Psoas muscle (tissue), 7 donors: ENCODE measurements at regions not wholly inside any gene's neighbourhood (a gene's known extent, or its start where the extent isn't known, plus 50 kb on each side); places are given as distances from the start of the nearest gene placed in this dataset.

Source experiments
- ATAC-seq, 4 donors: fragments of 200-7000 bp; cut with Tn5 transposase; one replicate each; pipeline ENCODE4 v1.9.1; 2020; ENCODE audit warnings: moderate library complexity in 3 of 4, mild to moderate bottlenecking in 2 of 4
- DNase-seq, 2 donors: peaks; one replicate each; pipeline ENCODE4 v3.0.0-alpha.2; 2020
- H3K27ac ChIP-seq: fragments of 200-600 bp; one replicate; pipeline ENCODE4 v1.8.0; 2022
- H3K27me3 ChIP-seq, 3 donors: fragments of 200-600 bp in 1 of 3; one replicate each; pipeline versions ENCODE4 v1.6.1 to v1.8.0; 2013 to 2022; ENCODE audit warnings: low read length in 2 of 3, mild to moderate bottlenecking in 2 of 3, moderate library complexity in 1 of 3; ENCODE audit not compliant: insufficient read depth in 3 of 3
- H3K36me3 ChIP-seq, 2 donors: fragments of 200-600 bp in 1 of 2; one replicate each; pipeline versions ENCODE4 v1.6.1 to v1.8.0; 2013 to 2022; ENCODE audit warnings: low read depth in 1 of 2, mild to moderate bottlenecking in 1 of 2, moderate library complexity in 1 of 2; ENCODE audit not compliant: insufficient read depth in 1 of 2
- H3K4me1 ChIP-seq: fragments of 200-600 bp; one replicate; pipeline ENCODE4 v1.8.0; 2022
- H3K4me3 ChIP-seq: fragments of 200-600 bp; one replicate; pipeline ENCODE4 v1.8.0; 2022; ENCODE audit warnings: mild to moderate bottlenecking
- H3K9me3 ChIP-seq: fragments of 200-600 bp; one replicate; pipeline ENCODE4 v1.8.0; 2022
- CTCF ChIP-seq: fragments of 200-600 bp; IDR thresholded peaks from one replicate; pipeline ENCODE4 v1.8.0; 2022; ENCODE audit warnings: antibody characterized with exemption
- WGBS, 3 donors: extraction: QIAGEN DNeasy Blood & Tissue Kit; methylation state at CpG; one replicate each; pipeline versions ENCODE4 v1.1.6 to v1.1.7; 2013; 5-methylcytosine and 5-hydroxymethylcytosine counted together
- intact Hi-C, 2 donors: fragments of 100-400 bp; cut with DNase I; formaldehyde crosslinking; loops; one replicate each; pipeline versions ENCODE4 v1.11.0 to v1.14.2; 2022
- donor health status: healthy with polysubstance abuse.
- donor health status: DM: no; HTN: no; CAD: no; lungs with moderate emphysema.
- donor health status: Bipolar disorder and iron deficiency.
- donor health status: healthy.
- donor health status: DM: yes; HTN: yes; CAD: no.
- donor health status: DM: no; HTN: no; CAD: no.
- donor health status: DM: yes; HTN: yes; CAD: no.

- H3K9me3 ChIP-seq, result no peaks in the 10 kb centered on the region
- no peak overlapping the region for H3K27ac ChIP-seq
- 86 to 90% (median 88%) methylated on average over 8 of the region's 8 CpGs for WGBS, 3 donors
- H3K27me3 ChIP-seq, result no peaks in the 10 kb centered on the region
- intact Hi-C loops, result no loop called here
- no peak for ATAC-seq
- H3K4me3 ChIP-seq, result no peak overlapping the region
- H3K36me3 ChIP-seq, result no peaks in the 10 kb centered on the region
- H3K4me1 ChIP-seq, result no peaks in the 10 kb centered on the region
- no peak for TF ChIP-seq CTCF
- no peak for DNase-seq
These were observed 69.0 kb upstream of the RAB11FIP2 start for GRCh38 chr10:118115701-118116100.

- no peaks in the 10 kb centered on the region for H3K36me3 ChIP-seq
- no peak for DNase-seq
- ATAC-seq, result no peak
- no peak overlapping the region for H3K4me3 ChIP-seq
- H3K9me3 ChIP-seq, result no peaks in the 10 kb centered on the region
- intact Hi-C loops, result no loop called here
- 22 to 33% (median 24%) methylated on average over 1 of the region's 1 CpG for WGBS, 3 donors
- no peaks in the 10 kb centered on the region for H3K27me3 ChIP-seq
- H3K4me1 ChIP-seq, result no peaks in the 10 kb centered on the region
- no peak for TF ChIP-seq CTCF
- no peak overlapping the region for H3K27ac ChIP-seq
These were observed 68.3 kb upstream of the RAB11FIP2 start for GRCh38 chr10:118114992-118115391.

- Histone ChIP-seq H3K27ac (no peak overlapping the region), H3K27me3 (no peaks in the 10 kb centered on the region), H3K4me1 (no peaks in the 10 kb centered on the region), H3K4me3 (no peak overlapping the region), H3K9me3 (no peaks in the 10 kb centered on the region), H3K36me3 (no peaks in the 10 kb centered on the region)
- TF ChIP-seq CTCF, result no peak
- 73 to 79% (median 79%) methylated on average over 6 of the region's 6 CpGs for WGBS, 3 donors
- intact Hi-C loops, result no loop called here
- no peak for DNase-seq
- ATAC-seq, result no peak
These were observed 65.9 kb upstream of the RAB11FIP2 start for GRCh38 chr10:118112543-118113125.

- no peak overlapping the region for H3K4me3 ChIP-seq
- DNase-seq, result no peak
- WGBS, 3 donors, result 89 to 97% (median 96%) methylated on average over 1 of the region's 1 CpG
- H3K36me3 ChIP-seq, result no peaks in the 10 kb centered on the region
- no peaks in the 10 kb centered on the region for H3K4me1 ChIP-seq
- intact Hi-C loops, result no loop called here
- no peak for ATAC-seq
- no peaks in the 10 kb centered on the region for H3K9me3 ChIP-seq
- H3K27me3 ChIP-seq, result no peaks in the 10 kb centered on the region
- no peak overlapping the region for H3K27ac ChIP-seq
- no peak for TF ChIP-seq CTCF
These were observed 64.0 kb upstream of the RAB11FIP2 start for GRCh38 chr10:118110750-118111149.
